GM12878 (cell line): ENCODE measurements at regions not wholly inside any gene's neighbourhood (a gene's known extent, or its start where the extent isn't known, plus 50 kb on each side); places are given as distances from the start of the nearest gene placed in this dataset.

Experiments used
- ATAC-seq: fragments of 200-7000 bp; cut with Tn5 transposase; 3 replicates; pipeline ENCODE4 v1.9.1; 2020; ENCODE audit warnings: mild to moderate bottlenecking, moderate library complexity
- BruUV-seq: library from RNA; stranded (reverse); fragments of 400-500 nt; replicated peaks from 2 replicates; lab custom pipeline; 2021; lab: Mats Ljungman, UMichigan
- CTCF ChIA-PET: fragments of 300-600 bp; sonication (Branson Sonifier 250); formaldehyde crosslinking; extraction: SDS; loops from one replicate; lab custom pipeline; 2021; ENCODE audit warnings: inconsistent platforms; lab: Yijun Ruan, JAX
- POLR2A ChIA-PET: fragments of 350-600 bp; formaldehyde crosslinking; extraction: SDS; loops from one replicate; lab custom pipeline; 2021; ENCODE audit warnings: inconsistent platforms; lab: Charles Lee
- RAD21 ChIA-PET: fragments of 300-600 bp; sonication (Branson Sonifier 250); formaldehyde crosslinking; loops from one replicate; lab custom pipeline; 2023; ENCODE audit warnings: antibody characterized with exemption; ENCODE audit not compliant: unreplicated experiment; lab: Charles Lee
- SMC1A ChIA-PET: fragments of 300-600 bp; sonication (Branson Sonifier 250); formaldehyde crosslinking; loops from one replicate; lab custom pipeline; 2023; ENCODE audit not compliant: unreplicated experiment, uncharacterized antibody; lab: Charles Lee
- DNase-seq: peaks from one replicate; pipeline ENCODE4 v3.0.0-alpha.2; 2011; ENCODE audit warnings: low read depth, low spot score
- FAIRE-seq: peaks from 3 replicates; lab custom pipeline; 2011; peaks lifted over from hg19 to GRCh38; lab: Jason Lieb, UNC
- H2AFZ ChIP-seq: 2 replicates; pipeline ENCODE4 v1.6.0; 2011; ENCODE audit warnings: low read depth, low read length, control low read depth; ENCODE audit not compliant: control insufficient read depth
- H3K27ac ChIP-seq: 2 replicates; pipeline ENCODE4 v1.5.1; 2011; ENCODE audit warnings: control low read depth; ENCODE audit not compliant: control insufficient read depth, insufficient read depth
- H3K27me3 ChIP-seq, 2 experiments: replicated peaks in 1 of 2; 2 replicates each; pipeline versions ENCODE4 v1.6.0 to v1.6.1; 2011; ENCODE audit warnings: low read length in 1 of 2; ENCODE audit not compliant: control insufficient read depth in 2 of 2, insufficient read depth in 2 of 2
- H3K36me3 ChIP-seq, 2 experiments: 2 replicates each; pipeline ENCODE4 v1.5.1; 2011; ENCODE audit warnings: low read length in 1 of 2; ENCODE audit not compliant: control insufficient read depth in 2 of 2, insufficient read depth in 2 of 2
- H3K4me1 ChIP-seq: 2 replicates; pipeline ENCODE4 v1.6.1; 2011; ENCODE audit warnings: mild to moderate bottlenecking, low read length, moderate library complexity, mixed read lengths; ENCODE audit not compliant: control insufficient read depth, insufficient read depth
- H3K4me2 ChIP-seq: 2 replicates; pipeline ENCODE4 v1.6.0; 2011; ENCODE audit warnings: control low read depth; ENCODE audit not compliant: control insufficient read depth, insufficient read depth
- H3K4me3 ChIP-seq: fragments of 200-600 bp; sonication (generic); 2 replicates; pipeline ENCODE4 v1.5.1; 2016
- H3K79me2 ChIP-seq: 2 replicates; pipeline ENCODE4 v1.6.0; 2011; ENCODE audit warnings: low read length; ENCODE audit not compliant: control insufficient read depth, insufficient read depth
- H3K9ac ChIP-seq: 2 replicates; pipeline ENCODE4 v1.8.0; 2011; ENCODE audit warnings: low read length, control low read depth, mixed read lengths; ENCODE audit not compliant: control insufficient read depth, insufficient read depth
- H3K9me3 ChIP-seq: replicated peaks from 3 replicates; pipeline ENCODE4 v1.5.1; 2011; ENCODE audit warnings: mild to moderate bottlenecking, low read length; ENCODE audit not compliant: control insufficient read depth, insufficient read depth
- H4K20me1 ChIP-seq: 2 replicates; pipeline ENCODE4 v1.6.0; 2011; ENCODE audit not compliant: control insufficient read depth, insufficient read depth
- CEBPB ChIP-seq, 2 experiments: fragments of 150-350 bp in 1 of 2; IDR thresholded peaks; 2 replicates each; pipeline ENCODE4 v1.6.1; 2012 to 2014; ENCODE audit warnings: low read depth in 2 of 2, low read length in 2 of 2, borderline replicate concordance in 1 of 2, inconsistent platforms in 1 of 2
- CHD2 ChIP-seq: IDR thresholded peaks from 2 replicates; pipeline ENCODE4 v1.6.1; 2011; ENCODE audit warnings: low read depth, low read length, improper control_type of control experiment, borderline replicate concordance
- IKZF2 ChIP-seq, 2 experiments: fragments of 450-650 bp; IDR thresholded peaks; 2 replicates each; pipeline ENCODE4 v1.6.1; 2017; ENCODE audit warnings: mild to moderate bottlenecking in 2 of 2, moderate library complexity in 2 of 2
- KDM1A ChIP-seq: fragments of 200-600 bp; sonication (generic); IDR thresholded peaks from 2 replicates; pipeline ENCODE4 v1.6.1; 2016; ENCODE audit warnings: borderline replicate concordance
- NFYA ChIP-seq: IDR thresholded peaks from 2 replicates; pipeline ENCODE4 v1.6.1; 2011; ENCODE audit warnings: low read depth, mild to moderate bottlenecking, low read length, improper control_type of control experiment, borderline replicate concordance
- SMAD1 ChIP-seq: fragments of 450-650 bp; IDR thresholded peaks from 2 replicates; pipeline ENCODE4 v1.6.1; 2018; ENCODE audit warnings: mild to moderate bottlenecking, low read depth; ENCODE audit not compliant: partially characterized antibody
- ZBTB33 ChIP-seq: fragments of 450-650 bp; IDR thresholded peaks from 2 replicates; pipeline ENCODE4 v1.6.1; 2017; ENCODE audit warnings: mild to moderate bottlenecking
- WGBS: methylation state at CpG from one replicate; pipeline ENCODE4 v1.1.6; 2016; ENCODE audit warnings: low lambda C conversion rate; ENCODE audit not compliant: insufficient replicate concordance, insufficient coverage; ENCODE audit errors: missing lambda C conversion rate; 5-methylcytosine and 5-hydroxymethylcytosine counted together
- in situ Hi-C: fragments of 300-500 bp; cut with MboI; formaldehyde crosslinking; loops from 9 replicates; pipeline ENCODE4 v1.14.3; 2018; ENCODE audit warnings: mixed read lengths
- intact Hi-C: fragments of 100-400 bp; cut with micrococcal nuclease; formaldehyde crosslinking; loops from one replicate; pipeline ENCODE4 v1.14.2; 2022; ENCODE audit not compliant: unreplicated experiment

GRCh38 chr14:40413136-40413535, 980.9 kb upstream of the FBXO33 start:
- CTCF ChIA-PET: no interaction called here
- in situ Hi-C loops: no loop called here
- H3K9ac ChIP-seq: no peak overlapping the region

More at GRCh38 chr14:40413136-40413535, 980.9 kb upstream of the FBXO33 start:
- Histone ChIP-seq H3K4me3 (no peak overlapping the region), H2AFZ (no peak overlapping the region), H3K4me2 (no peak overlapping the region), H3K27me3 (no peaks in the 10 kb centered on the region), H3K9me3 (no peaks in the 10 kb centered on the region; the same call in 2 of the 3 replicates), H3K36me3 (no peaks in the 10 kb centered on the region), H3K79me2 (no peaks in the 10 kb centered on the region), H4K20me1 (no peaks in the 10 kb centered on the region), H3K4me1 (no peaks in the 10 kb centered on the region), H3K27ac (no peak overlapping the region)
- no peak for ATAC-seq
- ChIA-PET RAD21 (no interaction called here), SMC1A (interaction anchor here (0.9 kb wide), 1 partner anchor 831 kb away, joined by 3 read pairs; no protein-coding TSS in a partner anchor), POLR2A (no interaction called here)
- intact Hi-C loops: no loop called here
- BruUV-seq: no TSS peak
- WGBS: 33% methylated on average over 4 of the region's 4 CpGs
- no peak for DNase-seq
- TF ChIP-seq SMAD1 (no peak), NFYA (no peak), IKZF2 (IDR thresholded peaks at IDR 0.05) (no peak), CEBPB (IDR thresholded peaks at IDR 0.05; ENCODE audit: borderline replicate concordance in 1 of 2, low read depth in 2 of 2, low read length in 2 of 2) (no peak), ZBTB33 (no peak), KDM1A (no peak), CHD2 (no peak)
- no peak for FAIRE-seq
